ENCODE measurements at regions not wholly inside any gene's neighbourhood (a gene's known extent, or its start where the extent isn't known, plus 50 kb on each side); places are given as distances from the start of the nearest gene placed in this dataset.

- TF ChIP-seq ELF4 (IDR thresholded peaks at IDR 0.05) = no peak
- TF ChIP-seq HDGF (IDR thresholded peaks at IDR 0.05; ENCODE audit: borderline replicate concordance) = no peak
- no peak for TF ChIP-seq SP1 (IDR thresholded peaks at IDR 0.05)
- no peak for TF ChIP-seq LEF1 (IDR thresholded peaks at IDR 0.05; ENCODE audit: borderline replicate concordance)
These were observed 815.2 kb downstream of the UQCRFS1 start for GRCh38 chr19:28397800-28398199.
